ENCODE measurements at regions not wholly inside any gene's neighbourhood (a gene's known extent, or its start where the extent isn't known, plus 50 kb on each side); places are given as distances from the start of the nearest gene placed in this dataset.
"Not testable (repeated sequence)": the region's sequence is repeated elsewhere in the genome, so short reads cannot be mapped to it uniquely, and the experiment has no call there.

GRCh38 chr7:131795400-131795799, 239.0 kb upstream of the PODXL start:
- no peak for DNase-seq (ENCODE audit: low read depth)

GRCh38 chr7:131792311-131792710, 235.9 kb upstream of the PODXL start:
- DNase-seq (ENCODE audit: low read depth), result no peak

GRCh38 chr7:131787101-131787500, 230.7 kb upstream of the PODXL start:
- no peak for DNase-seq (ENCODE audit: low read depth)

- no peak for DNase-seq (ENCODE audit: low read depth)
Measured at GRCh38 chr7:131786204-131786603, 229.8 kb upstream of the PODXL start.

GRCh38 chr7:131778601-131779000, 222.2 kb upstream of the PODXL start:
- no peak for DNase-seq (ENCODE audit: low read depth)

- DNase-seq (ENCODE audit: low read depth), result no peak
Measured at GRCh38 chr7:131774419-131775220, 218.2 kb upstream of the PODXL start.

GRCh38 chr7:131773413-131773812, 217.0 kb upstream of the PODXL start:
- no peak for DNase-seq (ENCODE audit: low read depth)

- no peak for DNase-seq (ENCODE audit: low read depth)
Measured at GRCh38 chr7:131769241-131769640, 212.8 kb upstream of the PODXL start.

GRCh38 chr7:131767591-131767990, 211.2 kb upstream of the PODXL start:
- no peak for DNase-seq (ENCODE audit: low read depth)

GRCh38 chr7:131765575-131765974, 209.1 kb upstream of the PODXL start:
- DNase-seq (ENCODE audit: low read depth), result no peak

GRCh38 chr7:131764143-131764775, 207.8 kb upstream of the PODXL start:
- DNase-seq (ENCODE audit: low read depth), result no peak

GRCh38 chr7:131762753-131763152, 206.3 kb upstream of the PODXL start:
- DNase-seq (ENCODE audit: low read depth), result no peak

GRCh38 chr7:131755801-131756200, 199.4 kb upstream of the PODXL start:
- DNase-seq (ENCODE audit: low read depth), result not testable (repeated sequence)

GRCh38 chr7:131753620-131754222, 197.3 kb upstream of the PODXL start:
- no peak for DNase-seq (ENCODE audit: low read depth)

- no peak for DNase-seq (ENCODE audit: low read depth)
Measured at GRCh38 chr7:131747658-131748232, 191.3 kb upstream of the PODXL start.

GRCh38 chr7:131745390-131746248, 189.2 kb upstream of the PODXL start:
- DNase-seq (ENCODE audit: low read depth), result no peak

- DNase-seq (ENCODE audit: low read depth), result no peak
Measured at GRCh38 chr7:131741446-131741845, 185.0 kb upstream of the PODXL start.

- no peak for DNase-seq (ENCODE audit: low read depth)
Measured at GRCh38 chr7:131737746-131738465, 181.5 kb upstream of the PODXL start.

GRCh38 chr7:131735101-131735500, 178.7 kb upstream of the PODXL start:
- DNase-seq (ENCODE audit: low read depth), result no peak

- DNase-seq (ENCODE audit: low read depth), result no peak
Measured at GRCh38 chr7:131733604-131734003, 177.2 kb upstream of the PODXL start.

GRCh38 chr7:131727189-131727588, 170.8 kb upstream of the PODXL start:
- DNase-seq (ENCODE audit: low read depth), result no peak
